SK-N-SH (cell line): ENCODE measurements at regions not wholly inside any gene's neighbourhood (a gene's known extent, or its start where the extent isn't known, plus 50 kb on each side); places are given as distances from the start of the nearest gene placed in this dataset.

Experiments used
- EZH2phosphoT487 ChIP-seq: fragments of 200-600 bp; sonication (generic); IDR thresholded peaks from 2 replicates; pipeline ENCODE4 v1.6.1; 2017; ENCODE audit warnings: low read depth, mixed run types, mild to moderate bottlenecking, antibody characterized with exemption, moderate library complexity, borderline replicate concordance
- NFIC ChIP-seq: IDR thresholded peaks from 2 replicates; pipeline ENCODE4 v1.4.0; 2012; ENCODE audit warnings: borderline replicate concordance
- POLR2AphosphoS5 ChIP-seq: IDR thresholded peaks from 2 replicates; pipeline ENCODE4 v1.6.1; 2012; ENCODE audit warnings: low read depth, low read length
- RAD21 ChIP-seq: IDR thresholded peaks from 2 replicates; pipeline ENCODE4 v1.6.1; 2012; ENCODE audit warnings: mild to moderate bottlenecking, low read length
- SMC3 ChIP-seq: IDR thresholded peaks from 2 replicates; pipeline ENCODE4 v1.6.1; 2012; ENCODE audit warnings: low read depth, low read length, improper control_type of control experiment
- TAF1 ChIP-seq: IDR thresholded peaks from 2 replicates; pipeline ENCODE4 v1.6.1; 2012; ENCODE audit warnings: low read depth, mild to moderate bottlenecking, low read length, moderate library complexity, borderline replicate concordance
- TF ChIP-seq, protein P1 (sequence below): fragments of 200-600 bp; sonication (generic); IDR thresholded peaks from 2 replicates; pipeline ENCODE4 v1.6.1; 2017; ENCODE audit warnings: antibody characterized with exemption, mild to moderate bottlenecking, moderate library complexity
- TF ChIP-seq, protein P2 (sequence below): IDR thresholded peaks from 2 replicates; pipeline ENCODE4 v1.4.0; 2012; ENCODE audit warnings: low read depth
- TF ChIP-seq, protein P3 (sequence below): IDR thresholded peaks from 2 replicates; pipeline ENCODE4 v1.6.1; 2012; ENCODE audit warnings: mild to moderate bottlenecking, low read depth, low read length, moderate library complexity
- TF ChIP-seq, protein P4 (sequence below): fragments of 150-350 bp; IDR thresholded peaks from 2 replicates; pipeline ENCODE4 v1.6.1; 2017; ENCODE audit warnings: antibody characterized with exemption, low read length, low read depth, borderline replicate concordance

DNA sequence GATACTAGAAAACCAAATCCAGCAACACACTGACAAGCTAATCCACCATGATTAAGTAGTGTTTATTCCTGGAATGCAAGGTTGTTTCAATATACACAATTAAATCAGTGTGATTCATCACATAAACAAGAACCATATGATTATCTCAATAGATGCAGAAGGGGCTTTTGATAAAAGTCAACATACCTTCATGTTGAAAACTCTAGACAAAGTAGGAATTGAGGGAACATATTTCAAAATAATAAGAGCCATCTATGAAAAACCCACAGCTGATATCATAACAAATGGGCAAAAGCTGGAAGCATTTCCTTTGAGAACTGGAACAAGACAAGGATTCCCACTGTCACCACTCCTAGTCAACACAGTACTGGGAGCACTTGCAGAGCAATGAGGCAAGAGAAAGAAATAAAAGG is 213.6 kb upstream of the CSNK1A1L start:
- TF ChIP-seq POLR2AphosphoS5 (no peak), EZH2phosphoT487 (no peak), TAF1 (no peak), NFIC (no peak), SMC3 (no peak), RAD21 (no peak)
- TF ChIP-seq, protein P1, sequence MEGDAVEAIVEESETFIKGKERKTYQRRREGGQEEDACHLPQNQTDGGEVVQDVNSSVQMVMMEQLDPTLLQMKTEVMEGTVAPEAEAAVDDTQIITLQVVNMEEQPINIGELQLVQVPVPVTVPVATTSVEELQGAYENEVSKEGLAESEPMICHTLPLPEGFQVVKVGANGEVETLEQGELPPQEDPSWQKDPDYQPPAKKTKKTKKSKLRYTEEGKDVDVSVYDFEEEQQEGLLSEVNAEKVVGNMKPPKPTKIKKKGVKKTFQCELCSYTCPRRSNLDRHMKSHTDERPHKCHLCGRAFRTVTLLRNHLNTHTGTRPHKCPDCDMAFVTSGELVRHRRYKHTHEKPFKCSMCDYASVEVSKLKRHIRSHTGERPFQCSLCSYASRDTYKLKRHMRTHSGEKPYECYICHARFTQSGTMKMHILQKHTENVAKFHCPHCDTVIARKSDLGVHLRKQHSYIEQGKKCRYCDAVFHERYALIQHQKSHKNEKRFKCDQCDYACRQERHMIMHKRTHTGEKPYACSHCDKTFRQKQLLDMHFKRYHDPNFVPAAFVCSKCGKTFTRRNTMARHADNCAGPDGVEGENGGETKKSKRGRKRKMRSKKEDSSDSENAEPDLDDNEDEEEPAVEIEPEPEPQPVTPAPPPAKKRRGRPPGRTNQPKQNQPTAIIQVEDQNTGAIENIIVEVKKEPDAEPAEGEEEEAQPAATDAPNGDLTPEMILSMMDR, result no peak
- TF ChIP-seq, protein P2, sequence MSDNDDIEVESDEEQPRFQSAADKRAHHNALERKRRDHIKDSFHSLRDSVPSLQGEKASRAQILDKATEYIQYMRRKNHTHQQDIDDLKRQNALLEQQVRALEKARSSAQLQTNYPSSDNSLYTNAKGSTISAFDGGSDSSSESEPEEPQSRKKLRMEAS, result no peak
- TF ChIP-seq, protein P3, sequence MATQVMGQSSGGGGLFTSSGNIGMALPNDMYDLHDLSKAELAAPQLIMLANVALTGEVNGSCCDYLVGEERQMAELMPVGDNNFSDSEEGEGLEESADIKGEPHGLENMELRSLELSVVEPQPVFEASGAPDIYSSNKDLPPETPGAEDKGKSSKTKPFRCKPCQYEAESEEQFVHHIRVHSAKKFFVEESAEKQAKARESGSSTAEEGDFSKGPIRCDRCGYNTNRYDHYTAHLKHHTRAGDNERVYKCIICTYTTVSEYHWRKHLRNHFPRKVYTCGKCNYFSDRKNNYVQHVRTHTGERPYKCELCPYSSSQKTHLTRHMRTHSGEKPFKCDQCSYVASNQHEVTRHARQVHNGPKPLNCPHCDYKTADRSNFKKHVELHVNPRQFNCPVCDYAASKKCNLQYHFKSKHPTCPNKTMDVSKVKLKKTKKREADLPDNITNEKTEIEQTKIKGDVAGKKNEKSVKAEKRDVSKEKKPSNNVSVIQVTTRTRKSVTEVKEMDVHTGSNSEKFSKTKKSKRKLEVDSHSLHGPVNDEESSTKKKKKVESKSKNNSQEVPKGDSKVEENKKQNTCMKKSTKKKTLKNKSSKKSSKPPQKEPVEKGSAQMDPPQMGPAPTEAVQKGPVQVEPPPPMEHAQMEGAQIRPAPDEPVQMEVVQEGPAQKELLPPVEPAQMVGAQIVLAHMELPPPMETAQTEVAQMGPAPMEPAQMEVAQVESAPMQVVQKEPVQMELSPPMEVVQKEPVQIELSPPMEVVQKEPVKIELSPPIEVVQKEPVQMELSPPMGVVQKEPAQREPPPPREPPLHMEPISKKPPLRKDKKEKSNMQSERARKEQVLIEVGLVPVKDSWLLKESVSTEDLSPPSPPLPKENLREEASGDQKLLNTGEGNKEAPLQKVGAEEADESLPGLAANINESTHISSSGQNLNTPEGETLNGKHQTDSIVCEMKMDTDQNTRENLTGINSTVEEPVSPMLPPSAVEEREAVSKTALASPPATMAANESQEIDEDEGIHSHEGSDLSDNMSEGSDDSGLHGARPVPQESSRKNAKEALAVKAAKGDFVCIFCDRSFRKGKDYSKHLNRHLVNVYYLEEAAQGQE, result no peak
- TF ChIP-seq, protein P4, sequence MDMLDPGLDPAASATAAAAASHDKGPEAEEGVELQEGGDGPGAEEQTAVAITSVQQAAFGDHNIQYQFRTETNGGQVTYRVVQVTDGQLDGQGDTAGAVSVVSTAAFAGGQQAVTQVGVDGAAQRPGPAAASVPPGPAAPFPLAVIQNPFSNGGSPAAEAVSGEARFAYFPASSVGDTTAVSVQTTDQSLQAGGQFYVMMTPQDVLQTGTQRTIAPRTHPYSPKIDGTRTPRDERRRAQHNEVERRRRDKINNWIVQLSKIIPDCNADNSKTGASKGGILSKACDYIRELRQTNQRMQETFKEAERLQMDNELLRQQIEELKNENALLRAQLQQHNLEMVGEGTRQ, result no peak
